ENCODE measurements at regions not wholly inside any gene's neighbourhood (a gene's known extent, or its start where the extent isn't known, plus 50 kb on each side); places are given as distances from the start of the nearest gene placed in this dataset.

DNA sequence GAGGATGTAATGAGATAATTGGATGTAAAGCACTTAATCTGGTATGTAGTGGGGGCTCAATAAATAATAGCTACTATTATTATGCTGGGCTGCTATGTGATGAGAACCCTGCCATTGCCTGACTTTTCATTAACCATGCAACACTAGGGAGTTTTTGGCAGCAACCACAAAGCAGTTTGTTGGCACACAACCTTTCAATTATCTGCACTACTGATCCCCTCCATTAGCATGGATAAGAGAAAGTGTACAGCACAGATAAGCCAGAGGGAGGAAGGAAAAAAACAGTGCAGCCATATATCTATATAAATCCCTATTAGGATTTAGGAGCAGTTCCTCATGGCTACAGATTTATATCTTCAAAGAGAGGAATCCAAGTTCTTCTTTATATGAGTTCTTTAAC lies 498.5 kb downstream of the NUF2 start:
- no peak for DNase-seq (ENCODE audit: low read depth in 1 of 2, low spot score in 1 of 2)
- Histone ChIP-seq H3K4me3 (replicated peaks; ENCODE audit: insufficient read depth, low read length) (no peak overlapping the region), H3K27me3 (ENCODE audit: insufficient read depth, poor library complexity, severe bottlenecking) (no peaks in the 10 kb centered on the region), H3K27ac (replicated peaks) (no peak overlapping the region)
- TF ChIP-seq, protein P1, sequence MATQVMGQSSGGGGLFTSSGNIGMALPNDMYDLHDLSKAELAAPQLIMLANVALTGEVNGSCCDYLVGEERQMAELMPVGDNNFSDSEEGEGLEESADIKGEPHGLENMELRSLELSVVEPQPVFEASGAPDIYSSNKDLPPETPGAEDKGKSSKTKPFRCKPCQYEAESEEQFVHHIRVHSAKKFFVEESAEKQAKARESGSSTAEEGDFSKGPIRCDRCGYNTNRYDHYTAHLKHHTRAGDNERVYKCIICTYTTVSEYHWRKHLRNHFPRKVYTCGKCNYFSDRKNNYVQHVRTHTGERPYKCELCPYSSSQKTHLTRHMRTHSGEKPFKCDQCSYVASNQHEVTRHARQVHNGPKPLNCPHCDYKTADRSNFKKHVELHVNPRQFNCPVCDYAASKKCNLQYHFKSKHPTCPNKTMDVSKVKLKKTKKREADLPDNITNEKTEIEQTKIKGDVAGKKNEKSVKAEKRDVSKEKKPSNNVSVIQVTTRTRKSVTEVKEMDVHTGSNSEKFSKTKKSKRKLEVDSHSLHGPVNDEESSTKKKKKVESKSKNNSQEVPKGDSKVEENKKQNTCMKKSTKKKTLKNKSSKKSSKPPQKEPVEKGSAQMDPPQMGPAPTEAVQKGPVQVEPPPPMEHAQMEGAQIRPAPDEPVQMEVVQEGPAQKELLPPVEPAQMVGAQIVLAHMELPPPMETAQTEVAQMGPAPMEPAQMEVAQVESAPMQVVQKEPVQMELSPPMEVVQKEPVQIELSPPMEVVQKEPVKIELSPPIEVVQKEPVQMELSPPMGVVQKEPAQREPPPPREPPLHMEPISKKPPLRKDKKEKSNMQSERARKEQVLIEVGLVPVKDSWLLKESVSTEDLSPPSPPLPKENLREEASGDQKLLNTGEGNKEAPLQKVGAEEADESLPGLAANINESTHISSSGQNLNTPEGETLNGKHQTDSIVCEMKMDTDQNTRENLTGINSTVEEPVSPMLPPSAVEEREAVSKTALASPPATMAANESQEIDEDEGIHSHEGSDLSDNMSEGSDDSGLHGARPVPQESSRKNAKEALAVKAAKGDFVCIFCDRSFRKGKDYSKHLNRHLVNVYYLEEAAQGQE (IDR thresholded peaks at IDR 0.05; ENCODE audit: insufficient replicate concordance, low read depth) = no peak
- no peak for TF ChIP-seq POLR2AphosphoS5 (IDR thresholded peaks at IDR 0.05; ENCODE audit: low read depth)
- TF ChIP-seq, protein P2, sequence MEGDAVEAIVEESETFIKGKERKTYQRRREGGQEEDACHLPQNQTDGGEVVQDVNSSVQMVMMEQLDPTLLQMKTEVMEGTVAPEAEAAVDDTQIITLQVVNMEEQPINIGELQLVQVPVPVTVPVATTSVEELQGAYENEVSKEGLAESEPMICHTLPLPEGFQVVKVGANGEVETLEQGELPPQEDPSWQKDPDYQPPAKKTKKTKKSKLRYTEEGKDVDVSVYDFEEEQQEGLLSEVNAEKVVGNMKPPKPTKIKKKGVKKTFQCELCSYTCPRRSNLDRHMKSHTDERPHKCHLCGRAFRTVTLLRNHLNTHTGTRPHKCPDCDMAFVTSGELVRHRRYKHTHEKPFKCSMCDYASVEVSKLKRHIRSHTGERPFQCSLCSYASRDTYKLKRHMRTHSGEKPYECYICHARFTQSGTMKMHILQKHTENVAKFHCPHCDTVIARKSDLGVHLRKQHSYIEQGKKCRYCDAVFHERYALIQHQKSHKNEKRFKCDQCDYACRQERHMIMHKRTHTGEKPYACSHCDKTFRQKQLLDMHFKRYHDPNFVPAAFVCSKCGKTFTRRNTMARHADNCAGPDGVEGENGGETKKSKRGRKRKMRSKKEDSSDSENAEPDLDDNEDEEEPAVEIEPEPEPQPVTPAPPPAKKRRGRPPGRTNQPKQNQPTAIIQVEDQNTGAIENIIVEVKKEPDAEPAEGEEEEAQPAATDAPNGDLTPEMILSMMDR (IDR thresholded peaks at IDR 0.05; ENCODE audit: insufficient read depth, low read length) = no peak
- TF ChIP-seq GABPA (IDR thresholded peaks at IDR 0.05; ENCODE audit: low read depth) = no peak
- no peak for TF ChIP-seq SPI1 (IDR thresholded peaks at IDR 0.05; ENCODE audit: borderline replicate concordance, low read depth)

DNA sequence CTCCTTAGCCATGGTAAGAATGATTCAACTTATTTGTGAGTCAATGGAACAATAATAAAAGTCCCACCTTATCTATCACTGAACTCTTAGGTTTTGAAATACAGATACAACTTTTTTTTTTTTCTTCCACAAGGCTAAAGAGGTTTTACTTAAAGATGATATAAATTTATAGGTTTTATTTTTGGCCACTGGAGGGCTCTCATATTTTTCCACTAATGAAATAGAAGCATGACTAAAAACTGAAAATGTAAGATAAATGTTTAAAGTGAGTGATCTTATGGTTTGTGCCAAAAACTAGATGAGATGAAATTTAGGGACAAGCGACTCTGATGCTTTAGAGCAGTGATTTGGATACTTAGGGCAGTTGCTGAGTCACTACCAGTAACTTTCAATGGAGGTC lies 499.0 kb downstream of the NUF2 start:
- Histone ChIP-seq H3K27me3 (ENCODE audit: insufficient read depth, poor library complexity, severe bottlenecking) (no peaks in the 10 kb centered on the region), H3K27ac (replicated peaks) (no peak overlapping the region), H3K4me3 (replicated peaks; ENCODE audit: insufficient read depth, low read length) (no peak overlapping the region)
- TF ChIP-seq GABPA (IDR thresholded peaks at IDR 0.05; ENCODE audit: low read depth) = no peak
- TF ChIP-seq, protein P2 (IDR thresholded peaks at IDR 0.05; ENCODE audit: insufficient read depth, low read length) = no peak
- TF ChIP-seq, protein P1 (IDR thresholded peaks at IDR 0.05; ENCODE audit: insufficient replicate concordance, low read depth) = no peak
- TF ChIP-seq POLR2AphosphoS5 (IDR thresholded peaks at IDR 0.05; ENCODE audit: low read depth) = no peak
- TF ChIP-seq SPI1 (IDR thresholded peaks at IDR 0.05; ENCODE audit: borderline replicate concordance, low read depth) = no peak
- DNase-seq (ENCODE audit: low read depth in 1 of 2, low spot score in 1 of 2) = no peak

DNA sequence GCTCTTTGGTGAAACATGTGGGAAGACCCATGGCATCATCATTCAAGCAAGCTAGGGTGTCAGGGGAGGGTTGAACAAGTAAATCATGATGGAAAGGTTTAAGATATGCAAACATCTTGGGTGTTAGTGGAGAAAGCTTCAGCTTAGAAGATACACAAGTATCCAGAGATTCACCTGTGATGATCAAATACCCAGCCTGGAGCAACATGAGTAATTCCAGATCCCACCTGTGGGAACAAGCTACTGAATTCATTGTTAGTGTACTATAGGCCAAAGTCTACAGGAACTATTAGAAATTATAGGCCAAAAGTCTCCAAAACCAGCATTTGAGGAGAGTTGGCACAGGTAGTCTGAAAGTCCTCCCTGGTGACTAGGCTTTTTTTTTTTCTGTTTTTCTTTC lies 499.9 kb downstream of the NUF2 start:
- Histone ChIP-seq H3K27ac (replicated peaks) (no peak overlapping the region), H3K27me3 (ENCODE audit: insufficient read depth, poor library complexity, severe bottlenecking) (no peaks in the 10 kb centered on the region), H3K4me3 (replicated peaks; ENCODE audit: insufficient read depth, low read length) (no peak overlapping the region)
- no peak for TF ChIP-seq POLR2AphosphoS5 (IDR thresholded peaks at IDR 0.05; ENCODE audit: low read depth)
- TF ChIP-seq GABPA (IDR thresholded peaks at IDR 0.05; ENCODE audit: low read depth) = no peak
- no peak for TF ChIP-seq SPI1 (IDR thresholded peaks at IDR 0.05; ENCODE audit: borderline replicate concordance, low read depth)
- no peak for DNase-seq (ENCODE audit: low read depth in 1 of 2, low spot score in 1 of 2)

DNA sequence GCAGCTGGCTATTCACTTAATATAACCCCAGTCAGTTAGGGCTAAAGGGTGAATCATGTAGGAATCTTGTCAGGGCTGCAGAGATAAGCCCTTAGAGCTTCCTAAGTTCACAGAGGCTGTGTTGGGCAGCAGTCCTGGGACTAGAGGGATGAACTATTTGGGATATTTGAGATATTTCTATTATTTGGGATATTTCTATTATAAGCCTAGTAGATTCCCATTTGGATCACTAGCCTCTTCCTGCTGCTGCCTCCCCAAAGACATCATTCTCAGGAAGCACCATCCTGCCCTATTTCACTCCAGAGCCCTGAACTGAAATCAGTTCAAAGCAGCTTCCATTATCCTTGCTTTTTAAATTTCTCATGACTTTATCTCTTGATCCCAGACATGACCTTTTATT lies 501.3 kb downstream of the NUF2 start:
- Histone ChIP-seq H3K27ac (replicated peaks) (no peak overlapping the region), H3K4me3 (replicated peaks; ENCODE audit: insufficient read depth, low read length) (no peak overlapping the region), H3K27me3 (ENCODE audit: insufficient read depth, poor library complexity, severe bottlenecking) (no peaks in the 10 kb centered on the region)
- no peak for DNase-seq (ENCODE audit: low read depth in 1 of 2, low spot score in 1 of 2)
- TF ChIP-seq POLR2AphosphoS5 (IDR thresholded peaks at IDR 0.05; ENCODE audit: low read depth) = no peak
- no peak for TF ChIP-seq GABPA (IDR thresholded peaks at IDR 0.05; ENCODE audit: low read depth)
- TF ChIP-seq, protein P1 (IDR thresholded peaks at IDR 0.05; ENCODE audit: insufficient replicate concordance, low read depth) = no peak
- no peak for TF ChIP-seq SPI1 (IDR thresholded peaks at IDR 0.05; ENCODE audit: borderline replicate concordance, low read depth)
- TF ChIP-seq, protein P2 (IDR thresholded peaks at IDR 0.05; ENCODE audit: insufficient read depth, low read length) = no peak

Data from HL-60 (cell line).